SK-N-SH (cell line): ENCODE measurements at regions not wholly inside any gene's neighbourhood (a gene's known extent, or its start where the extent isn't known, plus 50 kb on each side); places are given as distances from the start of the nearest gene placed in this dataset.

Experiments used
- CTCF ChIA-PET: fragments of 300-600, 350-600 bp; formaldehyde crosslinking; extraction: SDS; loops from one replicate; lab custom pipeline; 2021; lab: Yijun Ruan, JAX
- POLR2A ChIA-PET: fragments of 350-600 bp; sonication (Branson Sonifier 250); formaldehyde crosslinking; extraction: SDS; loops from one replicate; lab custom pipeline; 2020; ENCODE audit warnings: antibody characterized with exemption, inconsistent platforms; lab: Yijun Ruan, JAX
- DNase-seq: peaks from one replicate; pipeline ENCODE4 v3.0.0; 2012
- H2AFZ ChIP-seq: fragments of 200-600 bp; sonication (generic); 2 replicates; pipeline ENCODE4 v1.8.1; 2016; ENCODE audit warnings: antibody characterized with exemption, mild to moderate bottlenecking, low read depth
- H3F3A ChIP-seq: fragments of 200-600 bp; sonication (generic); replicated peaks from 2 replicates; pipeline ENCODE3; 2016; ENCODE audit warnings: antibody characterized with exemption, mild to moderate bottlenecking; ENCODE audit not compliant: insufficient read depth
- H3K27ac ChIP-seq, 2 experiments: fragments of 200-500 bp in 1 of 2; fragments of 200-600 bp in 1 of 2; sonication (Bioruptor generic) in 1 of 2; sonication (generic), shearing (Covaris generic) in 1 of 2; 2 replicates each; pipeline versions ENCODE4 v1.5.1 to v1.6.1; 2014 to 2016; ENCODE audit warnings: low read depth in 2 of 2, inconsistent platforms in 1 of 2, low read length in 1 of 2, mild to moderate bottlenecking in 1 of 2, mixed read lengths in 1 of 2
- H3K27me3 ChIP-seq: fragments of 200-600 bp; sonication (generic), shearing (Covaris generic); 2 replicates; pipeline ENCODE4 v1.6.1; 2016; ENCODE audit warnings: mixed run types; ENCODE audit not compliant: insufficient read depth
- H3K36me3 ChIP-seq, 2 experiments: fragments of 200-500 bp in 1 of 2; fragments of 200-600 bp in 1 of 2; sonication (Bioruptor generic) in 1 of 2; sonication (generic) in 1 of 2; replicated peaks in 1 of 2; 2 replicates each; pipeline versions ENCODE3 to v1.5.1; 2014 to 2016; ENCODE audit warnings: low read length in 1 of 2, mild to moderate bottlenecking in 1 of 2; ENCODE audit not compliant: insufficient read depth in 2 of 2, control insufficient read depth in 1 of 2
- H3K4me1 ChIP-seq, 2 experiments: fragments of 200-500 bp in 1 of 2; fragments of 200-600 bp in 1 of 2; sonication (Bioruptor generic) in 1 of 2; sonication (generic), shearing (Covaris generic) in 1 of 2; 2 replicates each; pipeline versions ENCODE4 v1.5.1 to v1.6.1; 2014 to 2016; ENCODE audit warnings: low read depth in 1 of 2, low read length in 1 of 2, mixed run types in 1 of 2; ENCODE audit not compliant: insufficient read depth in 2 of 2, control insufficient read depth in 1 of 2
- H3K4me2 ChIP-seq: fragments of 200-600 bp; sonication (generic), shearing (Covaris generic); 2 replicates; pipeline ENCODE4 v1.6.1; 2017; ENCODE audit warnings: mixed run types
- H3K4me3 ChIP-seq, 2 experiments: fragments of 200-500 bp in 1 of 2; fragments of 200-600 bp in 1 of 2; sonication (Bioruptor generic) in 1 of 2; sonication (generic), shearing (Covaris generic) in 1 of 2; 2 replicates each; pipeline versions ENCODE4 v1.5.1 to v1.8.1; 2014 to 2016; ENCODE audit warnings: low read depth in 2 of 2, inconsistent platforms in 1 of 2, low read length in 1 of 2, mild to moderate bottlenecking in 1 of 2, mixed read lengths in 1 of 2, moderate library complexity in 1 of 2
- H3K79me2 ChIP-seq: fragments of 200-600 bp; sonication (generic); 2 replicates; pipeline ENCODE4 v1.8.1; 2017; ENCODE audit warnings: mild to moderate bottlenecking; ENCODE audit not compliant: insufficient read depth
- H3K9ac ChIP-seq: fragments of 200-600 bp; sonication (generic); 2 replicates; pipeline ENCODE4 v1.6.1; 2017; ENCODE audit warnings: mixed run types
- H3K9me2 ChIP-seq: fragments of 200-600 bp; sonication (generic); 2 replicates; pipeline ENCODE4 v1.6.1; 2017; ENCODE audit warnings: mixed run types
- H3K9me3 ChIP-seq: fragments of 200-600 bp; sonication (generic); 2 replicates; pipeline ENCODE4 v1.6.1; 2017; ENCODE audit warnings: mixed run types, mild to moderate bottlenecking, moderate library complexity
- H4K20me1 ChIP-seq: fragments of 200-600 bp; sonication (generic); 2 replicates; pipeline ENCODE4 v1.6.1; 2017; ENCODE audit warnings: mild to moderate bottlenecking, mixed run types; ENCODE audit not compliant: insufficient read depth
- CHD2 ChIP-seq: fragments of 150-350 bp; IDR thresholded peaks from 2 replicates; pipeline ENCODE4 v1.6.1; 2018; ENCODE audit warnings: low read length; ENCODE audit not compliant: partially characterized antibody
- ELF1 ChIP-seq: IDR thresholded peaks from 2 replicates; pipeline ENCODE4 v1.4.0; 2012
- FOSL2 ChIP-seq: IDR thresholded peaks from 2 replicates; pipeline ENCODE4 v1.4.0; 2012; ENCODE audit warnings: low read depth, mild to moderate bottlenecking, moderate library complexity, borderline replicate concordance
- GATA2 ChIP-seq: sonication (generic); formaldehyde crosslinking; IDR thresholded peaks from 2 replicates; pipeline ENCODE4 v1.5.0; 2020; ENCODE audit warnings: mild to moderate bottlenecking, missing genetic modification reagents
- MEF2A ChIP-seq: IDR thresholded peaks from 2 replicates; pipeline ENCODE4 v1.4.0; 2012; ENCODE audit warnings: low read depth, borderline replicate concordance
- MXI1 ChIP-seq: IDR thresholded peaks from 2 replicates; pipeline ENCODE4 v1.6.1; 2012; ENCODE audit warnings: mild to moderate bottlenecking, low read depth, low read length, improper control_type of control experiment
- PBX3 ChIP-seq: IDR thresholded peaks from 2 replicates; pipeline ENCODE4; 2012
- RCOR1 ChIP-seq: fragments of 150-350 bp; IDR thresholded peaks from 2 replicates; pipeline ENCODE4 v1.6.1; 2017; ENCODE audit warnings: antibody characterized with exemption, low read length
- RXRA ChIP-seq: IDR thresholded peaks from 2 replicates; pipeline ENCODE4 v1.4.0; 2012; ENCODE audit warnings: low read depth, mild to moderate bottlenecking, borderline replicate concordance
- TAF1 ChIP-seq: IDR thresholded peaks from 2 replicates; pipeline ENCODE4 v1.6.1; 2012; ENCODE audit warnings: low read depth, mild to moderate bottlenecking, low read length, moderate library complexity, borderline replicate concordance
- TEAD4 ChIP-seq: IDR thresholded peaks from 2 replicates; pipeline ENCODE4 v1.4.0; 2012; ENCODE audit warnings: mild to moderate bottlenecking, borderline replicate concordance; ENCODE audit not compliant: insufficient read depth
- USF1 ChIP-seq: IDR thresholded peaks from 2 replicates; pipeline ENCODE4 v1.4.0; 2012; ENCODE audit warnings: low read depth, borderline replicate concordance
- USF2 ChIP-seq: fragments of 150-350 bp; IDR thresholded peaks from 2 replicates; pipeline ENCODE4 v1.6.1; 2017; ENCODE audit warnings: antibody characterized with exemption, low read length, low read depth, borderline replicate concordance
- YY1 ChIP-seq: IDR thresholded peaks from 2 replicates; pipeline ENCODE4 v1.4.0; 2012; ENCODE audit warnings: low read depth, mild to moderate bottlenecking
- ZBTB33 ChIP-seq: IDR thresholded peaks from 2 replicates; pipeline ENCODE4 v1.4.0; 2012; ENCODE audit warnings: low read depth, borderline replicate concordance
- WGBS: methylation state at CpG from one replicate; pipeline ENCODE4 v1.1.6; 2017; ENCODE audit warnings: low lambda C conversion rate; 5-methylcytosine and 5-hydroxymethylcytosine counted together

- CTCF ChIA-PET = interaction anchor here (0.6 to 10.8 kb wide), 33 partner anchors 8 to 1538 kb away, joined by 3 to 182 read pairs (median 3); no protein-coding TSS in a partner anchor
Measured at GRCh38 chr19:30685426-30686000, 313.3 kb downstream of the ZNF536 start.

More at GRCh38 chr19:30685426-30686000, 313.3 kb downstream of the ZNF536 start:
- H3K4me2 ChIP-seq = no peak overlapping the region
- POLR2A ChIA-PET = interaction anchor here (0.6 to 0.9 kb wide), 3 partner anchors 34 to 651 kb away, joined by 3 to 4 read pairs (median 3); no protein-coding TSS in a partner anchor
- no peaks in the 10 kb centered on the region for H3F3A ChIP-seq
- no peaks in the 10 kb centered on the region for H3K9me2 ChIP-seq
- no peak overlapping the region for H3K4me3 ChIP-seq
- no peak for DNase-seq
- H3K27me3 ChIP-seq = no peaks in the 10 kb centered on the region; the same call in 1 of the 2 replicates
- peaks cover 0 to 61% of the 10 kb centered on the region in 2 experiments; a peak in 2 of 4 replicates for H3K4me1 ChIP-seq
- peak overlapping the region in 1 of 2 experiments; percentile 74; a peak in 2 of 4 replicates for H3K27ac ChIP-seq
- no peaks in the 10 kb centered on the region for H3K79me2 ChIP-seq
- H3K9me3 ChIP-seq = no peaks in the 10 kb centered on the region
- 67% methylated on average over 13 of the region's 13 CpGs for WGBS
- no peak overlapping the region for H3K9ac ChIP-seq
- TF ChIP-seq YY1 (no peak), TAF1 (no peak), RCOR1 (no peak), ELF1 (no peak), RXRA (no peak), FOSL2 (no peak), MEF2A (no peak), USF2 (no peak), PBX3 (no peak), ZBTB33 (no peak), CHD2 (no peak), USF1 (no peak), TEAD4 (no peak), MXI1 (no peak), GATA2 (no peak)
- H3K36me3 ChIP-seq = no peaks in the 10 kb centered on the region
- no peaks in the 10 kb centered on the region for H4K20me1 ChIP-seq
- H2AFZ ChIP-seq = no peak overlapping the region
